ENCODE measurements at regions not wholly inside any gene's neighbourhood (a gene's known extent, or its start where the extent isn't known, plus 50 kb on each side); places are given as distances from the start of the nearest gene placed in this dataset.

GRCh38 chr15:94125156-94125555 is 106.2 kb upstream of the MCTP2 start:
- no peak for ATAC-seq
- intact Hi-C loops (cut with DNase I, micrococcal nuclease), result loop anchor here in 1 of 2 donors (10.0 kb wide), 1 partner anchor 140 kb away; no protein-coding TSS in a partner anchor

GRCh38 chr15:94122516-94122915 is 108.8 kb upstream of the MCTP2 start:
- ATAC-seq (no peak), DNase-seq (no peak)
- no peak overlapping the region for H3K4me3 ChIP-seq
- H3K4me1 ChIP-seq (ENCODE audit: low read depth), result no peaks in the 10 kb centered on the region
- no peaks in the 10 kb centered on the region for H3K9me3 ChIP-seq
- intact Hi-C loops (cut with DNase I, micrococcal nuclease), result loop anchor here in 1 of 2 donors (10.0 kb wide), 1 partner anchor 138 kb away; no protein-coding TSS in a partner anchor
- TF ChIP-seq CTCF (IDR thresholded peaks at IDR 0.05), result no peak
- no peaks in the 10 kb centered on the region for H3K36me3 ChIP-seq (ENCODE audit: low read depth)

More at GRCh38 chr15:94125156-94125555, 106.2 kb upstream of the MCTP2 start:
- Histone ChIP-seq H3K36me3 (ENCODE audit: low read depth) (no peaks in the 10 kb centered on the region), H3K4me1 (ENCODE audit: low read depth) (no peaks in the 10 kb centered on the region), H3K9me3 (no peaks in the 10 kb centered on the region), H3K4me3 (no peak overlapping the region)
- TF ChIP-seq CTCF (IDR thresholded peaks at IDR 0.05), result no peak
- no peak for DNase-seq

GRCh38 chr15:94119923-94120775 is 111.2 kb upstream of the MCTP2 start:
- no peaks in the 10 kb centered on the region for H3K36me3 ChIP-seq (ENCODE audit: low read depth)
- no peaks in the 10 kb centered on the region for H3K9me3 ChIP-seq
- H3K4me1 ChIP-seq (ENCODE audit: low read depth), result no peaks in the 10 kb centered on the region
- DNase-seq (peak in 1 of 3 donors; percentile 72), ATAC-seq (peak; percentile 96)
- TF ChIP-seq CTCF (IDR thresholded peaks at IDR 0.05), result peak; percentile 57
- intact Hi-C loops (cut with DNase I, micrococcal nuclease), result loop anchor here in 1 of 2 donors (10.0 kb wide), 1 partner anchor 135 kb away; no protein-coding TSS in a partner anchor
- no peak overlapping the region for H3K4me3 ChIP-seq

GRCh38 chr15:94119298-94119811 is 112.0 kb upstream of the MCTP2 start:
- H3K36me3 ChIP-seq (ENCODE audit: low read depth), result no peaks in the 10 kb centered on the region
- intact Hi-C loops (cut with DNase I, micrococcal nuclease), result no loop called here
- peak in 2 of 3 donors; percentile 8 to 28 for DNase-seq

More at GRCh38 chr15:94119298-94119811, 112.0 kb upstream of the MCTP2 start:
- no peak for ATAC-seq
- H3K4me3 ChIP-seq, result no peak overlapping the region
- H3K9me3 ChIP-seq, result no peaks in the 10 kb centered on the region
- H3K4me1 ChIP-seq (ENCODE audit: low read depth), result no peaks in the 10 kb centered on the region
- no peak for TF ChIP-seq CTCF (IDR thresholded peaks at IDR 0.05)

Measured in mucosa of descending colon (tissue), 3 donors.